ENCODE measurements at regions not wholly inside any gene's neighbourhood (a gene's known extent, or its start where the extent isn't known, plus 50 kb on each side); places are given as distances from the start of the nearest gene placed in this dataset.
A peak's percentile ranks its signal among the peaks of the same experiment; 100 is the strongest.
"Not testable (repeated sequence)": the region's sequence is repeated elsewhere in the genome, so short reads cannot be mapped to it uniquely, and the experiment has no call there.

- no peak for DNase-seq
Measured at GRCh38 chr16:63883091-63883490, 1238.8 kb downstream of the CDH11 start.

- DNase-seq = no peak
Measured at GRCh38 chr16:63882576-63882975, 1239.3 kb downstream of the CDH11 start.

- DNase-seq = no peak
Measured at GRCh38 chr16:63880948-63881347, 1240.9 kb downstream of the CDH11 start.

- no peak for DNase-seq
Measured at GRCh38 chr16:63877401-63877800, 1244.5 kb downstream of the CDH11 start.

- no peak for DNase-seq
Measured at GRCh38 chr16:63876103-63876502, 1245.8 kb downstream of the CDH11 start.

- not testable (repeated sequence) for DNase-seq
Measured at GRCh38 chr16:63860700-63861099, 1261.2 kb downstream of the CDH11 start.

- no peak for DNase-seq
Measured at GRCh38 chr16:63856537-63856936, 1265.3 kb downstream of the CDH11 start.

- no peak for DNase-seq
Measured at GRCh38 chr16:63850979-63851378, 1270.9 kb downstream of the CDH11 start.

- no peak for DNase-seq
Measured at GRCh38 chr16:63841271-63841670, 1280.6 kb downstream of the CDH11 start.

- no peak for DNase-seq
Measured at GRCh38 chr16:63830061-63830460, 1291.8 kb downstream of the CDH11 start.

GRCh38 chr16:63822818-63823217 lies 1299.0 kb downstream of the CDH11 start:
- no peak for DNase-seq

GRCh38 chr16:63816276-63816675 lies 1305.6 kb downstream of the CDH11 start:
- no peak for DNase-seq

- DNase-seq = no peak
Measured at GRCh38 chr16:63813862-63814261, 1308.0 kb downstream of the CDH11 start.

GRCh38 chr16:63808730-63809129 lies 1313.1 kb downstream of the CDH11 start:
- DNase-seq = no peak

- no peak for DNase-seq
Measured at GRCh38 chr16:63806794-63807506, 1314.9 kb downstream of the CDH11 start.

- DNase-seq = no peak
Measured at GRCh38 chr16:63804126-63804525, 1317.7 kb downstream of the CDH11 start.

- DNase-seq = peak; percentile 0
Measured at GRCh38 chr16:63789603-63790002, 1332.3 kb downstream of the CDH11 start.

- DNase-seq = no peak
Measured at GRCh38 chr16:63787014-63787413, 1334.8 kb downstream of the CDH11 start.

- no peak for DNase-seq
Measured at GRCh38 chr16:63785170-63785569, 1336.7 kb downstream of the CDH11 start.

GRCh38 chr16:63776437-63776836 lies 1345.4 kb downstream of the CDH11 start:
- DNase-seq = no peak

- DNase-seq = no peak
Measured at GRCh38 chr16:63776034-63776433, 1345.8 kb downstream of the CDH11 start.

GRCh38 chr16:63774302-63774701 lies 1347.6 kb downstream of the CDH11 start:
- DNase-seq = no peak

GRCh38 chr16:63769211-63769610 lies 1352.7 kb downstream of the CDH11 start:
- no peak for DNase-seq

GRCh38 chr16:63760246-63760645 lies 1361.6 kb downstream of the CDH11 start:
- not testable (repeated sequence) for DNase-seq

GRCh38 chr16:63752347-63752746 lies 1369.5 kb downstream of the CDH11 start:
- no peak for DNase-seq

Data from activated CD4-positive, alpha-beta T cell treated with anti-CD3 and anti-CD28 coated beads, Interleukin-2, amount 50 U/mL, for 16 hours (primary cell).